Transverse colon (tissue), 3 donors: ENCODE measurements at regions not wholly inside any gene's neighbourhood (a gene's known extent, or its start where the extent isn't known, plus 50 kb on each side); places are given as distances from the start of the nearest gene placed in this dataset.

ENCODE experiments used
- CTCF ChIP-seq, 5 experiments: fragments of 200-600 bp in 3 of 5; fragments of 450-650 bp in 2 of 5; sonication (generic) in 3 of 5; IDR thresholded peaks; 1 replicate in 2 of 5; 2 replicates in 3 of 5; pipeline ENCODE4 v1.5.1; 2016 to 2017; ENCODE audit warnings: antibody characterized with exemption in 5 of 5, inconsistent platforms in 3 of 5, mild to moderate bottlenecking in 2 of 5, moderate library complexity in 1 of 5
- POLR2A ChIP-seq: fragments of 450-650 bp; IDR thresholded peaks from one replicate; pipeline ENCODE4 v1.6.1; 2016; ENCODE audit warnings: antibody characterized with exemption, mild to moderate bottlenecking, moderate library complexity

- TF ChIP-seq CTCF (IDR thresholded peaks at IDR 0.05): no peak
- no peak for TF ChIP-seq POLR2A
Measured at GRCh38 chr2:172227719-172228118, 125.0 kb upstream of the DLX2 start.
